SK-N-SH treated with all-trans-retinoic acid at 6 μM for 48 hours (cell line): ENCODE measurements at regions not wholly inside any gene's neighbourhood (a gene's known extent, or its start where the extent isn't known, plus 50 kb on each side); places are given as distances from the start of the nearest gene placed in this dataset.

ENCODE experiments used
- ATAC-seq: fragments of 200-7000 bp; cut with Tn5 transposase; 3 replicates; pipeline ENCODE4 v1.9.1; 2020; ENCODE audit warnings: mild to moderate bottlenecking, moderate library complexity
- ARNTL ChIP-seq: fragments of 450-650 bp; formaldehyde crosslinking; IDR thresholded peaks from 2 replicates; pipeline ENCODE4 v1.5.0; 2020; ENCODE audit warnings: low read depth, mild to moderate bottlenecking, moderate library complexity, borderline replicate concordance
- BACH2 ChIP-seq: fragments of 250-450 bp; sonication (Bioruptor Pico); IDR thresholded peaks from 2 replicates; pipeline ENCODE4 v1.9.0; 2021; ENCODE audit warnings: mild to moderate bottlenecking, borderline replicate concordance
- CREB5 ChIP-seq: fragments of 250-450 bp; sonication (Bioruptor Pico); IDR thresholded peaks from 2 replicates; pipeline ENCODE4 v1.5.1; 2020; ENCODE audit warnings: low read depth, mild to moderate bottlenecking, moderate library complexity
- CSDC2 ChIP-seq: fragments of 250-450 bp; sonication (Bioruptor Pico); IDR thresholded peaks from 2 replicates; pipeline ENCODE4 v1.5.0; 2020; ENCODE audit warnings: mild to moderate bottlenecking, moderate library complexity
- CSRNP3 ChIP-seq: fragments of 250-450 bp; sonication (Bioruptor Pico); IDR thresholded peaks from 2 replicates; pipeline ENCODE4 v1.5.1; 2021; ENCODE audit warnings: mild to moderate bottlenecking, moderate library complexity
- ESRRG ChIP-seq: fragments of 250-450 bp; sonication (Bioruptor Pico); IDR thresholded peaks from 2 replicates; pipeline ENCODE4 v1.6.1; 2021; ENCODE audit warnings: mild to moderate bottlenecking
- GLIS3 ChIP-seq: fragments of 250-450 bp; sonication (Bioruptor Pico); IDR thresholded peaks from 2 replicates; pipeline ENCODE4 v1.5.0; 2020; ENCODE audit warnings: mild to moderate bottlenecking, moderate library complexity
- ISL1 ChIP-seq: fragments of 250-450 bp; sonication (Bioruptor Pico); IDR thresholded peaks from 2 replicates; pipeline ENCODE4 v2.1.2; 2022; ENCODE audit warnings: mild to moderate bottlenecking, moderate library complexity
- PATZ1 ChIP-seq: fragments of 250-450 bp; sonication (Bioruptor Pico); IDR thresholded peaks from 2 replicates; pipeline ENCODE4 v1.8.0; 2020; ENCODE audit warnings: mild to moderate bottlenecking, moderate library complexity, borderline replicate concordance
- POU6F1 ChIP-seq: fragments of 250-450 bp; sonication (Bioruptor Pico); IDR thresholded peaks from 2 replicates; pipeline ENCODE4 v1.8.0; 2021; ENCODE audit warnings: low read depth, mild to moderate bottlenecking, moderate library complexity, borderline replicate concordance
- PPARA ChIP-seq: fragments of 250-450 bp; sonication (Bioruptor Pico); IDR thresholded peaks from 2 replicates; pipeline ENCODE4 v1.5.0; 2020; ENCODE audit warnings: mild to moderate bottlenecking, borderline replicate concordance
- RARB ChIP-seq: fragments of 250-450 bp; sonication (Bioruptor Pico); IDR thresholded peaks from 2 replicates; pipeline ENCODE4 v1.8.0; 2021; ENCODE audit warnings: mild to moderate bottlenecking, moderate library complexity
- SNAI2 ChIP-seq: fragments of 250-450 bp; sonication (Bioruptor Pico); IDR thresholded peaks from 2 replicates; pipeline ENCODE4 v1.5.0; 2020; ENCODE audit warnings: mild to moderate bottlenecking, moderate library complexity
- TCF4 ChIP-seq: fragments of 250-450 bp; sonication (Bioruptor Pico); IDR thresholded peaks from 2 replicates; pipeline ENCODE4 v1.8.0; 2021; ENCODE audit warnings: mild to moderate bottlenecking, moderate library complexity, borderline replicate concordance
- TOX ChIP-seq: fragments of 250-450 bp; sonication (Bioruptor Pico); IDR thresholded peaks from 2 replicates; pipeline ENCODE4 v1.8.0; 2021; ENCODE audit warnings: mild to moderate bottlenecking, moderate library complexity, borderline replicate concordance
- TSHZ2 ChIP-seq: fragments of 250-450 bp; sonication (Bioruptor Pico); IDR thresholded peaks from 2 replicates; pipeline ENCODE4 v1.5.0; 2020; ENCODE audit warnings: mild to moderate bottlenecking, moderate library complexity
- ZC3H10 ChIP-seq: fragments of 250-450 bp; sonication (Bioruptor Pico); IDR thresholded peaks from 2 replicates; pipeline ENCODE4 v1.5.1; 2021; ENCODE audit warnings: mild to moderate bottlenecking, moderate library complexity
- ZFP3 ChIP-seq: fragments of 250-450 bp; sonication (Bioruptor Pico); IDR thresholded peaks from 2 replicates; pipeline ENCODE4 v1.5.0; 2020; ENCODE audit warnings: mild to moderate bottlenecking, moderate library complexity
- ZFP30 ChIP-seq: fragments of 450-650 bp; formaldehyde crosslinking; IDR thresholded peaks from 2 replicates; pipeline ENCODE4 v1.5.0; 2022; ENCODE audit warnings: mild to moderate bottlenecking, moderate library complexity
- ZNF565 ChIP-seq: fragments of 450-650 bp; formaldehyde crosslinking; conservative IDR thresholded peaks from 2 replicates; pipeline ENCODE4 v1.5.0; 2020; ENCODE audit warnings: low read depth, mild to moderate bottlenecking, moderate library complexity
- ZNF70 ChIP-seq: fragments of 450-650 bp; formaldehyde crosslinking; IDR thresholded peaks from 2 replicates; pipeline ENCODE4 v1.5.0; 2020; ENCODE audit warnings: mild to moderate bottlenecking, moderate library complexity
- ZNF8 ChIP-seq: fragments of 450-650 bp; formaldehyde crosslinking; IDR thresholded peaks from 2 replicates; pipeline ENCODE4 v1.5.0; 2020; ENCODE audit warnings: mild to moderate bottlenecking, moderate library complexity

GRCh38 chr13:75995966-75996365 is 359.8 kb downstream of the LMO7 start:
- no peak for TF ChIP-seq CSDC2
- no peak for TF ChIP-seq BACH2 (CRISPR knock-in tag)
- TF ChIP-seq CREB5 (CRISPR knock-in tag) = no peak
- TF ChIP-seq ZNF565 (CRISPR knock-in tag) = no peak
- TF ChIP-seq PPARA (CRISPR knock-in tag) = no peak
- TF ChIP-seq ZFP30 (CRISPR knock-in tag) = no peak
- TF ChIP-seq ZC3H10 (CRISPR knock-in tag) = no peak
- TF ChIP-seq TOX (CRISPR knock-in tag) = no peak
- no peak for TF ChIP-seq ISL1 (CRISPR knock-in tag)
- TF ChIP-seq ZNF8 (CRISPR knock-in tag) = no peak
- TF ChIP-seq ZFP3 (CRISPR knock-in tag) = no peak
- no peak for TF ChIP-seq TCF4 (CRISPR knock-in tag)
- no peak for TF ChIP-seq GLIS3 (CRISPR knock-in tag)
- TF ChIP-seq RARB (CRISPR knock-in tag) = no peak

GRCh38 chr13:75993823-75994222 is 357.7 kb downstream of the LMO7 start:
- ATAC-seq = no peak
- TF ChIP-seq PATZ1 (CRISPR knock-in tag) (no peak), ZNF565 (CRISPR knock-in tag) (no peak), RARB (CRISPR knock-in tag) (no peak), ZC3H10 (CRISPR knock-in tag) (no peak), PPARA (CRISPR knock-in tag) (no peak), ZFP3 (CRISPR knock-in tag) (no peak), ZFP30 (CRISPR knock-in tag) (no peak), CSDC2 (no peak), ZNF8 (CRISPR knock-in tag) (no peak), ARNTL (no peak), CSRNP3 (CRISPR knock-in tag) (no peak), ESRRG (CRISPR knock-in tag) (no peak), GLIS3 (CRISPR knock-in tag) (no peak), CREB5 (CRISPR knock-in tag) (no peak), SNAI2 (CRISPR knock-in tag) (no peak), BACH2 (CRISPR knock-in tag) (no peak)
- TF ChIP-seq, all 23 proteins: peak for 0

More at GRCh38 chr13:75995966-75996365, 359.8 kb downstream of the LMO7 start:
- no peak for ATAC-seq

- ATAC-seq = no peak
- TF ChIP-seq PATZ1 (CRISPR knock-in tag) (no peak), ISL1 (CRISPR knock-in tag) (no peak), TSHZ2 (CRISPR knock-in tag) (no peak), RARB (CRISPR knock-in tag) (no peak), CREB5 (CRISPR knock-in tag) (no peak), POU6F1 (CRISPR knock-in tag) (no peak), TCF4 (CRISPR knock-in tag) (no peak), CSDC2 (no peak), SNAI2 (CRISPR knock-in tag) (no peak), ZNF565 (CRISPR knock-in tag) (no peak), ZNF70 (no peak), ZFP3 (CRISPR knock-in tag) (no peak), ZNF8 (CRISPR knock-in tag) (no peak), ZFP30 (CRISPR knock-in tag) (no peak)
Observed at GRCh38 chr13:75993241-75993640, 357.1 kb downstream of the LMO7 start.
